VCaP (cell line): ENCODE measurements at regions not wholly inside any gene's neighbourhood (a gene's known extent, or its start where the extent isn't known, plus 50 kb on each side); places are given as distances from the start of the nearest gene placed in this dataset.

Experiments
- H3K27ac ChIP-seq: fragments of 450-650 bp; 2 replicates; pipeline ENCODE4 v1.5.1; 2017
- CTCF ChIP-seq: fragments of 450-650 bp; conservative IDR thresholded peaks from 2 replicates; pipeline ENCODE4 v1.5.1; 2017; ENCODE audit warnings: mild to moderate bottlenecking, moderate library complexity

DNA sequence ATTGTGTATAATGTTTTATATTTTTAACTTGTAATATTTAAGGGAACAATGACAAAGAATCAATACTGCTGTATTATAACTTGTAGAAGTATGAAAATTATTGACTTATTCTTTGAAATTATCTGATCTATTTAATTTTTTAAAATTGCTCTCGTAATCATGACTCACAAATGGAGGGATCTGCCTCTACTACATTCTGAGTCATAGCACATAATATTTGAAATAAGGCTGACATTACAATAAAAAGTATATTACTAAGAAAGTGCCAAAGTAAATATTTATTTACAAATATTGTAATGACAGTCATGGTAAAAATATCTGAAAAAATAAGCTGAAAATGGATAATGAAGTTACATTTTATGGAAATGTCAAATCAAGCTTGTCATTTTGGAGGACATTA lies 1144.6 kb upstream of the CDH2 start:
- no peak overlapping the region for H3K27ac ChIP-seq
- TF ChIP-seq CTCF, result no peak

DNA sequence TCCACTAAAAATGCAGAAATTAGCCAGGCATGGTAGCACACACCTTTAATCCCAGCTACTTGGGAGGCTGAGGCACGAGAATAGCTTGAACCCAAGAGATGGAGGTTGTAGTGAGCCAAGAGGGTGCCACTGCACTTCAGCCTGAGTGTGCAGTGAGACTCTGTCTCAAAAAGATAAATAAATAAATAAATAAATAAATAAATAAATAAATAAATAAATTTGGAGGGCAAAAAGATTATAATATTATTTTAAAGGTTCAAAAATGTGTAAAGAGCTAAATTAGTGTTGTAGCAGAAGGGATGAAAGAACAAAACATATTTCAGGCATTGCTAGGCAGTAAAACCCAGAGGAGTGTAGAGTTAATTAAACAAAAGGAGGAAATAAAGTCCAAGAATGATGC lies 1136.4 kb upstream of the CDH2 start:
- no peak overlapping the region for H3K27ac ChIP-seq
- no peak for TF ChIP-seq CTCF

DNA sequence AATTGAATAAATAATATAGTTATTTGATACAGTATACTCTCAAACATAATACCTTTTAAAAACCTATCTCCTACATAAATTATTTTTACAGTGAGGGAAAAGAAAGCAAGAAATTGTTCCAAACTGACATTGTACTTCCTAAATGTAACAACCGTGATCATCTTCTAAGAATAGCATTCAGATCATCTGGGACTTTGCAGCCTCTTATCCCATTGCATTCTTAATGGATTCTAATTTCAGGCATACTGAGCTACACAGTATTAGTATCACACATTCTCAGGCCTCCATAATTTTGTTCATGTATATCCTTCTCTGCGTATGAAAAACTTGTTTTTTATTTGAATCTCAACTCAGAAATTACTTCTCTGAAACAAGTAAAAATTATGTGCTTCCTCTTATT lies 1134.7 kb upstream of the CDH2 start:
- TF ChIP-seq CTCF, result no peak
- no peak overlapping the region for H3K27ac ChIP-seq

DNA sequence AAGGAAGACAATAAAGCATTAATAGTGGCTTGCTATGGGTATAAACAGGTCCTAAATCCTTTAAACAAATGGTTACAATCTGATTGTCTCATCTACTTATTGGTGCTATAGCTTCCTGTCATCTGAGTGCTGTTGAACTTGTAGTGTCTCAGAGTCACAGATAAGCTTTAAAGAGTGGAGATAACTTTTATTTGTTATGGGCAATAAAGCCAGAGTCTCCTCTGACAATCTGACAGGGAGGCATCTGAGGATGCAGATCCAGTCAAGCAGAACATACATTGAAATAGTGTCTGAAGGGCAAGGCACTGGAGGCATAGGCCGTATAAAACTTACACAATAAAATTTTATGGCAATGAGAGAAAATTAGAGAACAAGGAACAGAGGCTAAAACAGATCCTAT lies 1132.4 kb upstream of the CDH2 start:
- H3K27ac ChIP-seq, result no peak overlapping the region
- no peak for TF ChIP-seq CTCF

DNA sequence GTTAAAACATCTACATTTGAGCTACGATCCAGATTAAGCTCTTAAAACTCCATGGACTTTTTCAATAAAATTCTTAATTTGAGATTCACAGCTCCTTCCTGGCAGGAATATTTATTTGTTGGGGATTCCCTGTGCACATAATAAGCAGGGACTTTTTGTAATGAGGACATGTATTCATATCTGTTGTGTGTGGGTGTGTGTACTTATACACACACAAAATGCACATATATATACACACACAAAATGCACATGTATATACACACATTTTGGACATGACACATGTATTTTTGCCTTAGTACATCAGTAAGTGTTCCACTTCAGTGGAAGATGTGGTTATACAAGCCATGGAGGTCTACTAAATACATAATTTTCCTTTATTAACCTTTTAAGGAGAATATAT lies 1131.1 kb upstream of the CDH2 start:
- H3K27ac ChIP-seq, result no peak overlapping the region
- TF ChIP-seq CTCF, result no peak

DNA sequence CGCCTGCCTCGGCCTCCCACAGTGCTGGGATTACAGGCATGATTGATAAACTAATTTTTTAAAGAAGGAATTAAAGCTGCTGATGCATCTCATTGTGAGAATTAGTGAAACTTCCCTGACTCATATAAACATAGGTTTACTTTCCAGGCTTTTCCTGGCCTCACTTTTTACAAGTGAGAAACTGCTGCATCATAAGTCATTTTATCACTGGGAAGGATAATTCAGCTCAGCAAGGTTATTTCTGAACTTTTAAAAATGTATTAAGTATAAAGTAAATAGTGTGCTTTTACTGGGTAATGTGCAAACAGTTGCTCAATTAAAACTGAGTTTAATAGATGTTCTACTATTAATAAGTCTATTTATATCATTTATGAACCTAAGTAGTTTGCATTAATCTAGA lies 1130.3 kb upstream of the CDH2 start:
- no peak for TF ChIP-seq CTCF
- no peak overlapping the region for H3K27ac ChIP-seq

DNA sequence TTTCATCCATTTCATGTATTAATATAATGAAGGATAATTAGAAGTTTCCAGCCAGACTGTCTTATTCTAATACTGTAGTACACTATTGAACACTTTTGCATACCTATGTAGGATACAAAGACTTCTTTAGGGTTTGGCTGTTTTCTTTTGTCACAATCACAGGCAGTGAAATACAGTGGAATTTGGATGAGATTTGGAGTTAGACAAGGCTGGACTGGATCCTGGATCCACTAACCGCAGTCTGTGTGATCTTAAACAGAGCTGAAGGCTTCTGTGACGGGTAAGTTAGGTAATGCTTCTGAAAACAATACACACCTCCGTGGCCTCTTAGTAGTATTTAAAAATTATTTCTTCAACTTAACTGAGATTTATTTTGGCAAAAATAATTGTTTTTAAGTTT lies 1128.6 kb upstream of the CDH2 start:
- no peak overlapping the region for H3K27ac ChIP-seq
- no peak for TF ChIP-seq CTCF

DNA sequence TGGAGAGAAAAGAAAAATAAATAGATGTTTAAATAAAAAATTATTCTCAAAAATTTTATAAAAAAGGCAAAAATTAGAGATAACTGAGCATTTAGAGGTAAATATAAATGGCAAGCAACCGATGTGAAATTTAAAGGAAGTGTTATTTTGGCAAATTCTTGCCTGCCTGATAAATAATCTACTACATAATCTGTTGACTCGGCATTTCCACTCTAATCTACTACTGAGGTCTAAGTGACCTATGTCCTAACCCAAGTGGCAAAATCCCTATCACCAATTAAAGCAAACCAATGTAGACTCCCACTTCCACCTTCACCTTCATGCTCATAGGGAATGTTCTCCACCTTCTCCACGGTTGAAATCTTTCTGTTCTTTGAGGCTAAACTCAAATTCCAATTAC lies 1124.1 kb upstream of the CDH2 start:
- TF ChIP-seq CTCF, result no peak
- no peak overlapping the region for H3K27ac ChIP-seq
